BE2C (cell line): ENCODE measurements at regions not wholly inside any gene's neighbourhood (a gene's known extent, or its start where the extent isn't known, plus 50 kb on each side); places are given as distances from the start of the nearest gene placed in this dataset.

Experiments used
- DNase-seq: peaks from one replicate; pipeline ENCODE4 v3.0.0-alpha.2; 2020
- H3K27me3 ChIP-seq: fragments of 250-450 bp; sonication (Bioruptor Pico); 2 replicates; pipeline ENCODE4 v1.5.1; 2020; ENCODE audit warnings: mild to moderate bottlenecking
- H3K36me3 ChIP-seq: fragments of 250-450 bp; sonication (Bioruptor Pico); 2 replicates; pipeline ENCODE4 v1.5.1; 2020; ENCODE audit warnings: mild to moderate bottlenecking
- H3K4me1 ChIP-seq: fragments of 250-450 bp; sonication (Bioruptor Pico); 2 replicates; pipeline ENCODE4 v1.5.1; 2020
- H3K4me3 ChIP-seq: 2 replicates; pipeline ENCODE4 v1.5.1; 2011; ENCODE audit warnings: low read depth, low read length
- H3K9me3 ChIP-seq: fragments of 250-450 bp; sonication (Bioruptor Pico); 2 replicates; pipeline ENCODE4 v1.5.1; 2020
- TF ChIP-seq, protein P1 (sequence below): IDR thresholded peaks from 2 replicates; pipeline ENCODE4 v1.5.1; 2012; ENCODE audit warnings: mild to moderate bottlenecking, low read depth, low read length

DNA sequence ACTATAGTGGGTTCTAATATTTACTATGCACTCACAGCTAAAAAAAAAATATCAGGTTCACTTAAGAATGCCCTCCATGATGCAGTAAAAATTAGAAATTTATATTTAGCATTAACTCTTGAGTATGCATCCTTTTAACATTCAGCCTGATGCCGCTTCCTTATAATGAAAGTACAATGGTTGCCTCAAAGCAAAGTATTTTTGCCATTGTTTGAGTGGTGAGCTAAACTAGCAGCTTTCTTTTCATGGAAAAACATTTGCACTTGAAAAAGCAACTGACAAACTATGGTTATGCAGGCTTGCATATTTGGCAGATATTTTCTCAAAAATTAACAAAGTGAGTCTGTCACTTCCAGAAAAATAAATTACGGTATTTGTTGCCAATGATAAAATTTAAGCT lies 188.6 kb downstream of the SLC6A15 start:
- Histone ChIP-seq H3K4me3 (no peak overlapping the region), H3K9me3 (no peaks in the 10 kb centered on the region), H3K27me3 (no peaks in the 10 kb centered on the region), H3K4me1 (peaks cover 15% of the 10 kb centered on the region), H3K36me3 (no peaks in the 10 kb centered on the region)
- DNase-seq: no peak
- TF ChIP-seq, protein P1, sequence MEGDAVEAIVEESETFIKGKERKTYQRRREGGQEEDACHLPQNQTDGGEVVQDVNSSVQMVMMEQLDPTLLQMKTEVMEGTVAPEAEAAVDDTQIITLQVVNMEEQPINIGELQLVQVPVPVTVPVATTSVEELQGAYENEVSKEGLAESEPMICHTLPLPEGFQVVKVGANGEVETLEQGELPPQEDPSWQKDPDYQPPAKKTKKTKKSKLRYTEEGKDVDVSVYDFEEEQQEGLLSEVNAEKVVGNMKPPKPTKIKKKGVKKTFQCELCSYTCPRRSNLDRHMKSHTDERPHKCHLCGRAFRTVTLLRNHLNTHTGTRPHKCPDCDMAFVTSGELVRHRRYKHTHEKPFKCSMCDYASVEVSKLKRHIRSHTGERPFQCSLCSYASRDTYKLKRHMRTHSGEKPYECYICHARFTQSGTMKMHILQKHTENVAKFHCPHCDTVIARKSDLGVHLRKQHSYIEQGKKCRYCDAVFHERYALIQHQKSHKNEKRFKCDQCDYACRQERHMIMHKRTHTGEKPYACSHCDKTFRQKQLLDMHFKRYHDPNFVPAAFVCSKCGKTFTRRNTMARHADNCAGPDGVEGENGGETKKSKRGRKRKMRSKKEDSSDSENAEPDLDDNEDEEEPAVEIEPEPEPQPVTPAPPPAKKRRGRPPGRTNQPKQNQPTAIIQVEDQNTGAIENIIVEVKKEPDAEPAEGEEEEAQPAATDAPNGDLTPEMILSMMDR: no peak

DNA sequence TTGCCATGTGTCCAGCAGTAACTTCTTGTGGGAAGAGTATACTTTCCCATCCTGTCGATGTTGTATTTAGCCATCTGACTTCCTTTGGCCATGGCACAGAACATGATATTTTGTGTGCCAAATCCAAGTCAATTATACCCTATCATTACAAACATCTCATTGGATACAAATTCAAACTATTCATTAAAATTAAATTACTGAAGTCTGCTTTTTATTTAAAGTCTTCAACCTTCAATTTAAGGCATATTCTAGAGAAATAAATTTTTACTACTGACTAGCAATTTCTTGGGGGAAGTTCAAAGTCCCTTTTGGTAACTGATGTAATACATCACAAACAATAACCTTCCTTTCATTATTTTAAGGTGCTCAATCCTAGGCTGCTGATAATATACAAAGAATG lies 192.6 kb downstream of the SLC6A15 start:
- Histone ChIP-seq H3K27me3 (no peaks in the 10 kb centered on the region), H3K4me3 (no peak overlapping the region), H3K36me3 (no peaks in the 10 kb centered on the region), H3K9me3 (no peaks in the 10 kb centered on the region), H3K4me1 (peaks cover 4% of the 10 kb centered on the region; the same call in 1 of the 2 replicates)
- DNase-seq: no peak
- TF ChIP-seq, protein P1: no peak

GRCh38 chr12:84718906-84719305 lies 193.7 kb downstream of the SLC6A15 start:
- H3K27me3 ChIP-seq: no peaks in the 10 kb centered on the region
- no peaks in the 10 kb centered on the region for H3K9me3 ChIP-seq
- no peaks in the 10 kb centered on the region for H3K36me3 ChIP-seq
- no peak for DNase-seq
- TF ChIP-seq, protein P1: no peak
- no peak overlapping the region for H3K4me3 ChIP-seq
- H3K4me1 ChIP-seq: peaks cover 4% of the 10 kb centered on the region; the same call in 1 of the 2 replicates

GRCh38 chr12:84712747-84713146 lies 199.9 kb downstream of the SLC6A15 start:
- Histone ChIP-seq H3K27me3 (no peaks in the 10 kb centered on the region), H3K4me3 (no peak overlapping the region), H3K36me3 (no peaks in the 10 kb centered on the region), H3K9me3 (no peaks in the 10 kb centered on the region), H3K4me1 (no peaks in the 10 kb centered on the region)
- TF ChIP-seq, protein P1: no peak
- no peak for DNase-seq

DNA sequence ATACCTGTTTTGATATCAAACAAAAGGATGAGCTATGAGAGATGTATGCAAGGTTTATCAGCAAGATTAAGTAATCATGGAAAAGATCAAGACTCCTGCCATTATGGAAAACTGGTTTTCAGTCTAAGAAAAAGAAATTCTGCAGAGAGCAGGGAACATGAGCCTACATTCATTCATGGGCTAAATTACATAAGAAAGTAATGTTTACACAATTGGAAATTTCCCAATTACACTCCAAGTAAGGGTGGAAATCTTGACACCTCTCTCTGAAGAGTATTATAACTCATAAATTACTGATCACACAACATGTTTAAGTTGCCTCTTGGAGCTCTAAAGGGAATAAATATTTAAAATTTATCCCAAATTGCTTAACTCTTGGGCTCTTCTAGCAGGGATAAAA lies 206.2 kb downstream of the SLC6A15 start:
- Histone ChIP-seq H3K4me1 (no peaks in the 10 kb centered on the region), H3K4me3 (no peak overlapping the region), H3K27me3 (no peaks in the 10 kb centered on the region), H3K9me3 (no peaks in the 10 kb centered on the region), H3K36me3 (no peaks in the 10 kb centered on the region)
- TF ChIP-seq, protein P1: no peak
- no peak for DNase-seq

GRCh38 chr12:84704856-84705255 lies 207.7 kb downstream of the SLC6A15 start:
- no peaks in the 10 kb centered on the region for H3K27me3 ChIP-seq
- DNase-seq: no peak
- no peaks in the 10 kb centered on the region for H3K9me3 ChIP-seq
- TF ChIP-seq, protein P1: no peak
- H3K36me3 ChIP-seq: no peaks in the 10 kb centered on the region
- H3K4me1 ChIP-seq: no peaks in the 10 kb centered on the region
- no peak overlapping the region for H3K4me3 ChIP-seq
